ENCODE measurements at regions not wholly inside any gene's neighbourhood (a gene's known extent, or its start where the extent isn't known, plus 50 kb on each side); places are given as distances from the start of the nearest gene placed in this dataset.

DNA sequence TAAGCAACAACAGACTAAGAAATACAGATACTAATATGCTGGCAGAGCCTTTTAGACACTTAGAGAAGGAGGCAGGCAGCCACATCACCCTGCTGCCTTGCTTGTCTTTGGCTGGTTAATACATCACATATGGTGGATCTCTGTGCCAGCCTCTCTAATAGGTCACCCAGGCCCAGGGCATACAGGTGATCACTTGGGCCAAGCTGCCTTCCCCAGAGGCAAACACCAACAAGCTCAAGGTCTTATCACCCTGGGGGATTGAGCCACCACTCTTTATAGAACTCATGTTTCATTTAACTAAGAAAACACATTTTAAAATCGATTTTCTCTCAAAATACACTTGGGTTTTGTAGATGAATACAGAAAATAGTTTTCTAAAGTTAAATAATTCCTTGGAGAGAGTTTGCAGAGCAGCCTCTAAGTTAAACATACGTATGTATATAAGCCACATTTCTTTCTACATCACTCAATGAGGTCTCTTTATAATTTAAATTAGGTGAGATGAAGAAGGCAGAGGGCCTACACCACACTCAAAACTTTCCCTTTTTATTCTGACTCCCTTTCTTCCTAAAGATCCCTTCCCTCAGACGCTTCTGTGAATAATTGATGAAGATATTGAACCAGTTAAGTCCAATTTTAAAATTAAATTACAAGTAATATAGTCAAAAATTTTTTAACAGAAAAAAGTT lies 556.8 kb upstream of the GHITM start:
- H4K8ac ChIP-seq (ENCODE audit: extremely low read depth, insufficient read depth, low read length): no peak overlapping the region
- no peaks in the 10 kb centered on the region for H3K36me3 ChIP-seq (ENCODE audit: control insufficient read depth in 2 of 4, insufficient read depth in 4 of 4, low read length in 3 of 4)
- H4K20me1 ChIP-seq (replicated peaks in 1 of 2; ENCODE audit: control insufficient read depth in 1 of 2, insufficient read depth in 2 of 2, low read length in 2 of 2): no peaks in the 10 kb centered on the region
- no peak overlapping the region for H3K23ac ChIP-seq (ENCODE audit: insufficient read length)
- H2BK15ac ChIP-seq (ENCODE audit: low read length): no peak overlapping the region
- H4K5ac ChIP-seq (ENCODE audit: insufficient read length, low read depth, low read length): no peak overlapping the region
- no peaks in the 10 kb centered on the region for H3K79me2 ChIP-seq (ENCODE audit: control insufficient read depth in 1 of 2, insufficient read depth in 2 of 2, low read length in 2 of 2)
- no peak for DNase-seq (ENCODE audit: low read depth in 1 of 2, low spot score in 2 of 2)
- H2AFZ ChIP-seq (ENCODE audit: low read length): no peak overlapping the region
- H3K9me3 ChIP-seq (ENCODE audit: insufficient read depth in 2 of 2, low read depth in 1 of 2, low read length in 1 of 2): 0 out of 4 replicates have a peak, but pooled peaks cover 0 to 3% of the 10 kb centered on the region in 2 experiments
- no peaks in the 10 kb centered on the region for H3K27me3 ChIP-seq (replicated peaks in 1 of 4; ENCODE audit: control insufficient read depth in 3 of 4, extremely low read depth in 1 of 4, insufficient read depth in 3 of 4, low read length in 3 of 4)
- no peak overlapping the region for H3K14ac ChIP-seq (ENCODE audit: insufficient read length)
- H2AK5ac ChIP-seq (ENCODE audit: low read depth, low read length): no peak overlapping the region
- no peak overlapping the region for H3K27ac ChIP-seq (ENCODE audit: low read depth, low read length)
- ChIA-PET CTCF (ENCODE audit: partially characterized antibody) (interaction anchor here (0.9 kb wide), 1 partner anchor 22 kb away, joined by 3 read pairs; no protein-coding TSS in a partner anchor), POLR2A (ENCODE audit: partially characterized antibody) (no interaction called here)
- H2BK120ac ChIP-seq (replicated peaks; ENCODE audit: low read depth, low read length): no peak overlapping the region
- no peak for FAIRE-seq
- H4K91ac ChIP-seq (replicated peaks; ENCODE audit: insufficient read length, low read length): no peak overlapping the region
- H3K4me3 ChIP-seq (ENCODE audit: extremely low read depth in 1 of 4, insufficient read depth in 2 of 4, low read depth in 3 of 4, low read length in 4 of 4): no peak overlapping the region
- H2BK20ac ChIP-seq (ENCODE audit: low read length): no peak overlapping the region
- H3K23me2 ChIP-seq (ENCODE audit: low read depth, low read length): no peaks in the 10 kb centered on the region
- 42% methylated on average over 3 of the region's 3 CpGs; no CpG with 5 or more reads in 1 of the 2 experiments for WGBS, 2 experiments (ENCODE audit: extremely low coverage in 1 of 2, insufficient coverage in 1 of 2, insufficient read length in 1 of 2, insufficient replicate concordance in 2 of 2, low coverage in 1 of 2, low lambda C conversion rate in 2 of 2, missing lambda C conversion rate in 1 of 2)
- peaks cover 0 to 6% (median 0%) of the 10 kb centered on the region in 4 experiments; a peak in 2 of 7 replicates for H3K4me1 ChIP-seq (replicated peaks in 1 of 4; ENCODE audit: control insufficient read depth in 3 of 4, insufficient read depth in 4 of 4, low read length in 3 of 4)
- no peak overlapping the region for H2BK5ac ChIP-seq (ENCODE audit: low read depth, low read length)
- TF ChIP-seq, protein P1, sequence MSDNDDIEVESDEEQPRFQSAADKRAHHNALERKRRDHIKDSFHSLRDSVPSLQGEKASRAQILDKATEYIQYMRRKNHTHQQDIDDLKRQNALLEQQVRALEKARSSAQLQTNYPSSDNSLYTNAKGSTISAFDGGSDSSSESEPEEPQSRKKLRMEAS (IDR thresholded peaks at IDR 0.05): no peak
- TF ChIP-seq KDM5A (IDR thresholded peaks at IDR 0.05; ENCODE audit: low read length) (no peak), CBX5 (IDR thresholded peaks at IDR 0.05; ENCODE audit: low read depth, low read length) (no peak), SAP30 (IDR thresholded peaks at IDR 0.05; ENCODE audit: insufficient read depth, insufficient replicate concordance, low read length) (no peak), HDAC6 (IDR thresholded peaks at IDR 0.05; ENCODE audit: low read depth, low read length) (no peak), SIRT6 (IDR thresholded peaks at IDR 0.05; ENCODE audit: low read length) (no peak), POLR2A (IDR thresholded peaks at IDR 0.05; ENCODE audit: control extremely low read depth in 1 of 2, low read depth in 2 of 2, low read length in 2 of 2) (no peak)
- TF ChIP-seq, protein P2, sequence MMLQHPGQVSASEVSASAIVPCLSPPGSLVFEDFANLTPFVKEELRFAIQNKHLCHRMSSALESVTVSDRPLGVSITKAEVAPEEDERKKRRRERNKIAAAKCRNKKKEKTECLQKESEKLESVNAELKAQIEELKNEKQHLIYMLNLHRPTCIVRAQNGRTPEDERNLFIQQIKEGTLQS (IDR thresholded peaks at IDR 0.05; ENCODE audit: insufficient read depth, low read depth, low read length): no peak
- no peak overlapping the region for H3K56ac ChIP-seq (replicated peaks; ENCODE audit: insufficient read length, low read depth, low read length)
- H3K4ac ChIP-seq (replicated peaks; ENCODE audit: insufficient read length, low read depth, low read length): no peak overlapping the region
- no peak overlapping the region for H3K18ac ChIP-seq (ENCODE audit: extremely low read depth, low read length)
- H2BK12ac ChIP-seq (ENCODE audit: low read depth, low read length): no peak overlapping the region
- H3K9ac ChIP-seq (replicated peaks in 1 of 4; ENCODE audit: extremely low read depth in 1 of 4, low read depth in 3 of 4, low read length in 3 of 4): no peak overlapping the region
- H3K79me1 ChIP-seq (ENCODE audit: low read depth, low read length): no peaks in the 10 kb centered on the region
- H3K4me2 ChIP-seq (ENCODE audit: insufficient read depth in 1 of 2, low read depth in 2 of 2, low read length in 2 of 2): no peak overlapping the region
